NCI-H226 (cell line): ENCODE measurements at regions not wholly inside any gene's neighbourhood (a gene's known extent, or its start where the extent isn't known, plus 50 kb on each side); places are given as distances from the start of the nearest gene placed in this dataset.

Source experiments
- DNase-seq: peaks from one replicate; pipeline ENCODE4 v3.0.0-alpha.2; 2015

GRCh38 chr5:20524991-20525529 lies 537.1 kb upstream of the CDH18 start:
- DNase-seq = no peak

GRCh38 chr5:20522905-20523482 lies 535.0 kb upstream of the CDH18 start:
- no peak for DNase-seq

GRCh38 chr5:20515606-20516005 lies 527.6 kb upstream of the CDH18 start:
- DNase-seq = no peak

DNA sequence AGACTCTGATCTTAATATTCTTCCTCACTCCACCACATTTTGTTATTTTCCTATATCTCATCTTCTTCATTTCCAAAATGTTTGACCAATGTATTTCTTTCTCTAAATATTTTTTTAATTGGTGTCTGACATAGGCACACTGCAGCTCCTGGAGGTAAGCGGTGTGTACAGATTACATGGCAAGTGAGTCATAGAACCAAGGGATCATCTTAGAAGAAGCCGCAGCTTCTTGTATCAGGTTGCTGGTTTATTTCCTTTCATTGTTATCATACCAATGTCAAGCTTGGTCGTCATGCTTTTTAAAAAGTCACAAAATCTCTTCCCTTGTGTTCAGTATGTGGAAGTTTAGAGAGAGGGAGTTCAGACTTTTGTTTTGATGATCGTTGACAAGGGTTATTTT lies 526.1 kb upstream of the CDH18 start:
- no peak for DNase-seq

- no peak for DNase-seq
Observed at GRCh38 chr5:20500546-20500945, 512.5 kb upstream of the CDH18 start.

GRCh38 chr5:20498926-20499325 lies 510.9 kb upstream of the CDH18 start:
- DNase-seq = no peak

GRCh38 chr5:20498102-20498501 lies 510.1 kb upstream of the CDH18 start:
- DNase-seq = no peak

DNA sequence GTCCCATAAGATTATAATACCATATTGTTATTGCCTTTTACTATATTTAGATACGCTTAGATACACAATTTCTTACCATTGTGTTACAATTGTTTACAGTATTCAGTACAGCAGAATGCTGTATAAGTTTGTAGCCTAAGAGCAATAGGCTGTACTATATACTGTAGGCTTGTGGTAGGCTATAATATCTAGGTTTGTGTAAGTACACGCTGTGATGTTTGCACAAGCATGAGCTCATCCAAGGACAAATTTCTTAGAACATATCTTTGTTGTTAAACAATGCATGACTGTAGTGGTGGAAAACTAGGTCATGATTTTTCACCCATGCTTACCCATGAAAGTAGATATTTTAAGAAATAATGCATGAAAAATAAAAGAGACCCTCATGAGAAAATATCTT lies 509.4 kb upstream of the CDH18 start:
- no peak for DNase-seq

DNA sequence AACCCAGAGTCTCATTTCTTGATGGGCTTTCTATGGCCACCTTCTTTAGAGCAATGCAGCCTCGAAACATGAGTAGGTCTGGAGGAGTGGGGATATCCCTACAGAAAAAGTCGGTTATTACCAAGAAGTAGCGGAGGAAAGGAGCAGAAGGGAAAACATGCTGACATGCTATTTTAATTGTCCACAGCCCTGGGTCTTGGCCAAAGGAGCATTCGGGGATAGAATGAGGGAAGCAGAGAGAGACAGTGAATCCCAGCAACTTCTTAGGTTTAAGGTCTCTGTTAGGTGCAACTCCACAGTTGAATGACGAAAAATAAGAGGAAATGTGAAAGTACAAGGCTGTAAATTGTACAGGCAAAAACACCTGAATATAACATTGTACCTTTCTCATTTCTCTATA lies 506.7 kb upstream of the CDH18 start:
- DNase-seq = no peak

DNA sequence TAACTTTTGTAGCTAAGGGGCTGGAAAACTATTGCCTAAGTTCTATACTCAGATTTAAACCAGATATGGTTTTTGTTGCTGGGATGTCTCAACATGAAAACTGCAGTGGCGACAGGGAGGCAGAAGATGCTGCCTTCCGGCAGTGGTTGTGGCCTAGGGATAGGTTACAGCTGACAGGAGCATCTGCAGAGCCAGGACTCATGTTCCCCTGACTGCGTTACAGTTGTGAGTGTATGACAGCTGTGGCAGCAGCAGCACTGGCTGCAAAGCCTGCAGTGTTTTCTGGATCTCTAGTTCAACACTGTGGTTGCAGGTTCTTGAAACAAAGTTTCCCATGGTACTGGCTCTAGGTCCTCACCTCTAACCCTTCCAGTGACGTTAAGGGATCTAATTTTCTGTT lies 498.8 kb upstream of the CDH18 start:
- DNase-seq = no peak

- DNase-seq = no peak
Observed at GRCh38 chr5:20476016-20476415, 488.0 kb upstream of the CDH18 start.

GRCh38 chr5:20470997-20471396 lies 483.0 kb upstream of the CDH18 start:
- no peak for DNase-seq

GRCh38 chr5:20469792-20470191 lies 481.8 kb upstream of the CDH18 start:
- peak; percentile 54 for DNase-seq

- no peak for DNase-seq
Observed at GRCh38 chr5:20469390-20469789, 481.4 kb upstream of the CDH18 start.

GRCh38 chr5:20466512-20466911 lies 478.5 kb upstream of the CDH18 start:
- DNase-seq = no peak

DNA sequence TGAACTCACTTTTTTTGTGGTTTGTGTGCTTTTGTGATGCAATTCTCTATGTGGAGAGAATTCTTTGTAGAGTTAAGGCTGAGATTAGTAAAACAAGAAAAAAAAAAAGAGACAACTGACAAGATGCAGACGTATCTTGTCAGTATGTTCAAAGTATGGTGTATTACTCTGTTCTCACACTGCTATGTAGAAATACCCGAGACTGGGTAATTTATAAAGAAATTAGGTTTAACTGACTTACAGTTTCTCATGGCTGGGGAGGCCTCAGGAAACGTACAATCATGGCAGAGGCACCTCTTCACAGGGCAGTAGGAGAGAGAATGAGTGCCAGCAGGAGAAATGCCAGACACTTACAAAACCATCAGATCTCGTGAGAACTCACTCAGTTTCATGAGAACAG lies 475.2 kb upstream of the CDH18 start:
- DNase-seq = no peak

- no peak for DNase-seq
Observed at GRCh38 chr5:20446121-20446520, 458.1 kb upstream of the CDH18 start.

DNA sequence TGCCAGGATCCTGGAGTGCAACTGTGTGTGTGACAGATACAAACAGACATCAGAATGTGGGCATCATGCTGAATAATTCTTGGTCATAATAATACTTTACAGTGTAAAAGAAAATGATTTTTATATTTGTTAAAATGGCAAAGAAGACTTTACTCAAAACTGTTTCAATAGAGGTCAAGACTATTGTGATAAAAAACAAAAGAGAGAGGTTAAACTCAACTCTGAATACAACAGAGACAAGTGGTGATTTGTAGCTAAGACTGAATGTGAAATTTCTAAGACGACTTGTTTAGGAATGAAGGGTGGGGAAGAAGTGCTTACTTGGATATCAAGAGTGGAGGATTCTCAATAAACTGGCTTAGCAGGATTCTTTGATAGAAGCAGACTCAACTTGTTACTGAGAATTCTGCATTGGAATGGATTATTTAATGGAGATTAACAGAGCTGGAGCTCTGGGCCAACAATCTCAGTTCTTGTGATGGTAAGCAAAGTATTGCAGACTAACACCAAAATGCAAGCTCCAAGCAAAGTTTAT lies 457.4 kb upstream of the CDH18 start:
- DNase-seq = no peak

GRCh38 chr5:20434786-20435185 lies 446.8 kb upstream of the CDH18 start:
- no peak for DNase-seq

DNA sequence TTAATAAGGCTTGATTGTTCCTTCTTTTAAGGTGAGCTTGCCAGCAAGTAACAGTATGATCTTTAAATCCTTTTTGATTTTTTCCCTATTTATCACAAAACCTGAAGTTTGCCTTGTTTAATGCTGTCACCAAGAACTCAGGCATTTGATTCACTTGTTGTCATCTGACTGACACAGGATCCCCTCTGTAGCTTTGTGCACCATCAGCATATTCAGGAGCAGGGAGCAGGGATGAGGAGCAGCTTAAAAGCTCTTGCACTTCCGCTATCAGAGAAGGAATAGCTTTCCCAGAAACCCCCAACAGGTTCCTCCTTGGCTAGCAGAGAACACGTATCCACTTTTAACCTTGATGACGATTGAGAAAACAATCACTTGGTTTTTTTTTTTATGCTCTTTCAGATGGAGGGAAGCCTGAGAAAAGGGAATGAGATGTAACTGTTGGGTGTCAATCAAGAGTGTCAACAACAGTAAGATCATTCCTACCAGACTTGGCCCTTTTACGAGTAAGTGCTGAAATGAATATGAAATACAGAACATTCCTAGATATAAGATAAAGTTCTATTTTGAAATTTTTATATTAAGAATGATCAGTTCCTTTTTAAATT lies 433.1 kb upstream of the CDH18 start:
- no peak for DNase-seq
